Stimulated activated CD8-positive, alpha-beta memory T cell treated with anti-CD3 and anti-CD28 coated beads, Interleukin-7, amount 100 ng/mL, for 4 hours (primary cell): ENCODE measurements at regions not wholly inside any gene's neighbourhood (a gene's known extent, or its start where the extent isn't known, plus 50 kb on each side); places are given as distances from the start of the nearest gene placed in this dataset.

Source experiments
- DNase-seq, 2 donors: peaks; one replicate each; pipeline ENCODE4 v3.0.0-alpha.2; 2020; ENCODE audit warnings: low read depth in 2 of 2

- DNase-seq = no peak
Measured at GRCh38 chr2:58968885-58969284, 727.8 kb upstream of the FANCL start.

- DNase-seq = no peak
Measured at GRCh38 chr2:58967736-58968135, 726.6 kb upstream of the FANCL start.

- no peak for DNase-seq
Measured at GRCh38 chr2:58965602-58966001, 724.5 kb upstream of the FANCL start.

- no peak for DNase-seq
Measured at GRCh38 chr2:58959996-58960395, 718.9 kb upstream of the FANCL start.

GRCh38 chr2:58957188-58957840, 716.2 kb upstream of the FANCL start:
- DNase-seq = no peak

GRCh38 chr2:58954880-58955385, 713.8 kb upstream of the FANCL start:
- DNase-seq = no peak

GRCh38 chr2:58951722-58952121, 710.6 kb upstream of the FANCL start:
- no peak for DNase-seq

GRCh38 chr2:58950795-58951462, 709.8 kb upstream of the FANCL start:
- DNase-seq = no peak

- DNase-seq = no peak
Measured at GRCh38 chr2:58939388-58939787, 698.3 kb upstream of the FANCL start.

- no peak for DNase-seq
Measured at GRCh38 chr2:58938988-58939387, 697.9 kb upstream of the FANCL start.

GRCh38 chr2:58932801-58933200, 691.7 kb upstream of the FANCL start:
- no peak for DNase-seq

GRCh38 chr2:58930537-58930936, 689.4 kb upstream of the FANCL start:
- no peak for DNase-seq

- no peak for DNase-seq
Measured at GRCh38 chr2:58928973-58929372, 687.8 kb upstream of the FANCL start.

- DNase-seq = no peak
Measured at GRCh38 chr2:58928391-58928790, 687.3 kb upstream of the FANCL start.

- no peak for DNase-seq
Measured at GRCh38 chr2:58926112-58926511, 685.0 kb upstream of the FANCL start.

- DNase-seq = no peak
Measured at GRCh38 chr2:58925676-58926081, 684.6 kb upstream of the FANCL start.

- no peak for DNase-seq
Measured at GRCh38 chr2:58923869-58924268, 682.7 kb upstream of the FANCL start.

GRCh38 chr2:58922245-58922644, 681.1 kb upstream of the FANCL start:
- DNase-seq = no peak

- DNase-seq = no peak
Measured at GRCh38 chr2:58921676-58922075, 680.6 kb upstream of the FANCL start.

GRCh38 chr2:58920001-58920400, 678.9 kb upstream of the FANCL start:
- DNase-seq = no peak

- DNase-seq = no peak
Measured at GRCh38 chr2:58919316-58919715, 678.2 kb upstream of the FANCL start.

- no peak for DNase-seq
Measured at GRCh38 chr2:58918141-58918540, 677.0 kb upstream of the FANCL start.

- no peak for DNase-seq
Measured at GRCh38 chr2:58917596-58917995, 676.5 kb upstream of the FANCL start.

GRCh38 chr2:58916063-58916462, 674.9 kb upstream of the FANCL start:
- no peak for DNase-seq
